ENCODE measurements at regions not wholly inside any gene's neighbourhood (a gene's known extent, or its start where the extent isn't known, plus 50 kb on each side); places are given as distances from the start of the nearest gene placed in this dataset.

- H3K4me3 Mint-ChIP-seq = no peak overlapping the region
- H3K36me3 Mint-ChIP-seq = no peaks in the 10 kb centered on the region
- Histone ChIP-seq H3K36me3 (replicated peaks in 1 of 2; ENCODE audit: control insufficient read depth in 1 of 2, insufficient read depth in 2 of 2, low read length in 2 of 2) (no peaks in the 10 kb centered on the region), H3K9ac (ENCODE audit: insufficient read depth, low read length, poor library complexity, severe bottlenecking) (no peak overlapping the region), H3K9me3 (replicated peaks in 1 of 2; ENCODE audit: control insufficient read depth in 1 of 2, insufficient read depth in 1 of 2, low read length in 2 of 2) (no peaks in the 10 kb centered on the region), H3K27me3 (ENCODE audit: control insufficient read depth in 2 of 2, insufficient read depth in 2 of 2, low read length in 2 of 2) (no peaks in the 10 kb centered on the region), H4K20me1 (ENCODE audit: insufficient read depth, low read length) (no peaks in the 10 kb centered on the region), H3K4me1 (ENCODE audit: control insufficient read depth in 1 of 2, insufficient read depth in 2 of 2, low read length in 2 of 2) (no peaks in the 10 kb centered on the region), H3K4me2 (replicated peaks; ENCODE audit: extremely low read depth, low read length, poor library complexity, severe bottlenecking) (no peak overlapping the region), H3K4me3 (replicated peaks in 1 of 3; ENCODE audit: low read depth in 2 of 3, low read length in 3 of 3) (no peak overlapping the region), H3K79me2 (ENCODE audit: insufficient read depth, low read length) (no peaks in the 10 kb centered on the region), H2AFZ (ENCODE audit: insufficient read depth, low read depth, low read length, poor library complexity, severe bottlenecking) (no peak overlapping the region), H3K27ac (ENCODE audit: low read depth in 1 of 2, low read length in 2 of 2) (no peak overlapping the region)
- no peaks in the 10 kb centered on the region for H3K9me3 Mint-ChIP-seq
- DNase-seq = no peak
- TF ChIP-seq CTCF (IDR thresholded peaks at IDR 0.05) = no peak
- intact Hi-C loops (cut with micrococcal nuclease) = no loop called here
- no peaks in the 10 kb centered on the region for H3K4me1 Mint-ChIP-seq
- no peaks in the 10 kb centered on the region for H3K27me3 Mint-ChIP-seq (ENCODE audit: low read depth in 3 of 3)
- no peak overlapping the region for H3K27ac Mint-ChIP-seq
Observed at GRCh38 chr1:72489801-72490200, 207.5 kb upstream of the NEGR1 start.

- Histone ChIP-seq H3K27me3 (ENCODE audit: control insufficient read depth in 2 of 2, insufficient read depth in 2 of 2, low read length in 2 of 2) (no peaks in the 10 kb centered on the region), H4K20me1 (ENCODE audit: insufficient read depth, low read length) (no peaks in the 10 kb centered on the region), H3K36me3 (replicated peaks in 1 of 2; ENCODE audit: control insufficient read depth in 1 of 2, insufficient read depth in 2 of 2, low read length in 2 of 2) (no peaks in the 10 kb centered on the region), H3K4me1 (ENCODE audit: control insufficient read depth in 1 of 2, insufficient read depth in 2 of 2, low read length in 2 of 2) (no peaks in the 10 kb centered on the region), H3K9ac (ENCODE audit: insufficient read depth, low read length, poor library complexity, severe bottlenecking) (no peak overlapping the region), H3K9me3 (replicated peaks in 1 of 2; ENCODE audit: control insufficient read depth in 1 of 2, insufficient read depth in 1 of 2, low read length in 2 of 2) (no peaks in the 10 kb centered on the region), H2AFZ (ENCODE audit: insufficient read depth, low read depth, low read length, poor library complexity, severe bottlenecking) (no peak overlapping the region), H3K79me2 (ENCODE audit: insufficient read depth, low read length) (no peaks in the 10 kb centered on the region), H3K27ac (ENCODE audit: low read depth in 1 of 2, low read length in 2 of 2) (no peak overlapping the region), H3K4me3 (replicated peaks in 1 of 3; ENCODE audit: low read depth in 2 of 3, low read length in 3 of 3) (no peak overlapping the region), H3K4me2 (replicated peaks; ENCODE audit: extremely low read depth, low read length, poor library complexity, severe bottlenecking) (no peak overlapping the region)
- no peak for TF ChIP-seq CTCF (IDR thresholded peaks at IDR 0.05)
- no peaks in the 10 kb centered on the region for H3K27me3 Mint-ChIP-seq (ENCODE audit: low read depth in 3 of 3)
- no peaks in the 10 kb centered on the region for H3K36me3 Mint-ChIP-seq
- H3K27ac Mint-ChIP-seq = no peak overlapping the region
- H3K9me3 Mint-ChIP-seq = peaks cover 0 to 5% (median 2%) of the 10 kb centered on the region in 7 donors
- no peaks in the 10 kb centered on the region for H3K4me1 Mint-ChIP-seq
- H3K4me3 Mint-ChIP-seq = no peak overlapping the region
- DNase-seq = no peak
- intact Hi-C loops (cut with micrococcal nuclease) = no loop called here
- no CpG with 5 or more reads among the region's 1 CpG for WGBS (ENCODE audit: insufficient coverage)
Observed at GRCh38 chr1:72485801-72486200, 203.5 kb upstream of the NEGR1 start.
